Gastroesophageal sphincter (tissue), 4 donors: ENCODE measurements at regions not wholly inside any gene's neighbourhood (a gene's known extent, or its start where the extent isn't known, plus 50 kb on each side); places are given as distances from the start of the nearest gene placed in this dataset.

Source experiments
- ATAC-seq: fragments of 150-250 bp; one replicate; pipeline ENCODE4 v1.9.1; 2016; ENCODE audit warnings: mild to moderate bottlenecking, moderate library complexity
- H3K27ac ChIP-seq, 4 donors: fragments of 200-600 bp; sonication (generic) in 3 of 4; 1 replicate in 3 of 4; 2 replicates in 1 of 4; pipeline ENCODE4 v1.5.1; 2016 to 2019
- H3K27me3 ChIP-seq: fragments of 200-600 bp; sonication (generic); one replicate; pipeline ENCODE4 v1.5.1; 2019
- H3K36me3 ChIP-seq, 2 donors: fragments of 200-600 bp; sonication (generic); one replicate each; pipeline ENCODE4 v1.5.1; 2019; ENCODE audit warnings: control low read depth in 1 of 2
- H3K4me1 ChIP-seq, 3 donors: fragments of 200-600 bp; sonication (generic); 1 replicate in 2 of 3; 2 replicates in 1 of 3; pipeline ENCODE4 v1.5.1; 2016 to 2019; ENCODE audit warnings: control low read depth in 2 of 3
- H3K4me3 ChIP-seq, 2 donors: fragments of 200-600 bp; sonication (generic); one replicate each; pipeline ENCODE4 v1.5.1; 2019; ENCODE audit warnings: mild to moderate bottlenecking in 1 of 2, moderate library complexity in 1 of 2
- H3K9me3 ChIP-seq, 3 donors: fragments of 200-600 bp; sonication (generic); one replicate each; pipeline ENCODE4 v1.5.1; 2017 to 2019; ENCODE audit warnings: control low read depth in 2 of 3
- EP300 ChIP-seq: sonication (generic); formaldehyde crosslinking; IDR thresholded peaks from one replicate; pipeline ENCODE4 v1.6.1; 2017; ENCODE audit warnings: antibody characterized with exemption, mild to moderate bottlenecking
- POLR2A ChIP-seq, 2 donors: fragments of 450-650 bp; IDR thresholded peaks; one replicate each; pipeline ENCODE4 v1.6.1; 2017; ENCODE audit warnings: antibody characterized with exemption in 2 of 2, mild to moderate bottlenecking in 2 of 2, moderate library complexity in 1 of 2
- POLR2AphosphoS5 ChIP-seq: sonication (generic); formaldehyde crosslinking; IDR thresholded peaks from one replicate; pipeline ENCODE4 v1.6.1; 2017; ENCODE audit warnings: antibody characterized with exemption
- WGBS, 2 donors: methylation state at CpG; one replicate each; pipeline ENCODE4 v1.1.5; 2018; ENCODE audit warnings: low coverage in 1 of 2; 5-methylcytosine and 5-hydroxymethylcytosine counted together
- TF ChIP-seq, protein P1 (sequence below), 4 experiments: fragments of 200-600 bp in 2 of 4; fragments of 450-650 bp in 2 of 4; sonication (generic) in 1 of 4; IDR thresholded peaks; one replicate each; pipeline ENCODE4 v1.5.1; 2017 to 2019; ENCODE audit warnings: antibody characterized with exemption in 4 of 4, mild to moderate bottlenecking in 2 of 4, moderate library complexity in 2 of 4

DNA sequence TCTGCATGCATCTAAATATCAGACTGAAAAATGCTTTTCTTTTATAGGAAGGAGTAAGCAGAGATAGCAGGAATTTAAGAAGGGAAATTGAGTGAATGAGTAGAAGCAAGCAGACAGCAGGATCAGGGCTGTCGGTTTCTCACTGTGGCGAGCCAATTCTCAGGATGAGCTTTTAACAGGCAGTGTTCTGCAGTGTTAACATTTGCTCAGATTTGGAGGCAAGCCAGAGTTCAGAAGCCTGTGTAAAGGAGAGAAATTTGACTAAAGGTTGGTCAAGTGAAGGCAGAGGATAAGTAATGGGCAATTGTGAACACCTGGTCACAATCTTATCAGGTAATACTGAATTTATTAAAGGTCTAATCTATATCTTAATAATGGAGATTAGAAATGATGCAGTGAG lies 133.3 kb upstream of the MAGEB16 start:
- H3K36me3 ChIP-seq: no peaks in the 10 kb centered on the region
- TF ChIP-seq EP300 (no peak), POLR2AphosphoS5 (no peak), POLR2A (IDR thresholded peaks at IDR 0.05) (no peak)
- TF ChIP-seq, protein P1, sequence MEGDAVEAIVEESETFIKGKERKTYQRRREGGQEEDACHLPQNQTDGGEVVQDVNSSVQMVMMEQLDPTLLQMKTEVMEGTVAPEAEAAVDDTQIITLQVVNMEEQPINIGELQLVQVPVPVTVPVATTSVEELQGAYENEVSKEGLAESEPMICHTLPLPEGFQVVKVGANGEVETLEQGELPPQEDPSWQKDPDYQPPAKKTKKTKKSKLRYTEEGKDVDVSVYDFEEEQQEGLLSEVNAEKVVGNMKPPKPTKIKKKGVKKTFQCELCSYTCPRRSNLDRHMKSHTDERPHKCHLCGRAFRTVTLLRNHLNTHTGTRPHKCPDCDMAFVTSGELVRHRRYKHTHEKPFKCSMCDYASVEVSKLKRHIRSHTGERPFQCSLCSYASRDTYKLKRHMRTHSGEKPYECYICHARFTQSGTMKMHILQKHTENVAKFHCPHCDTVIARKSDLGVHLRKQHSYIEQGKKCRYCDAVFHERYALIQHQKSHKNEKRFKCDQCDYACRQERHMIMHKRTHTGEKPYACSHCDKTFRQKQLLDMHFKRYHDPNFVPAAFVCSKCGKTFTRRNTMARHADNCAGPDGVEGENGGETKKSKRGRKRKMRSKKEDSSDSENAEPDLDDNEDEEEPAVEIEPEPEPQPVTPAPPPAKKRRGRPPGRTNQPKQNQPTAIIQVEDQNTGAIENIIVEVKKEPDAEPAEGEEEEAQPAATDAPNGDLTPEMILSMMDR (IDR thresholded peaks at IDR 0.05): no peak
- no peaks in the 10 kb centered on the region for H3K4me1 ChIP-seq
- no peak for ATAC-seq
- 0% methylated on average over 1 of the region's 2 CpGs; no CpG with 5 or more reads in 1 of the 2 donors for WGBS, 2 donors
- no peaks in the 10 kb centered on the region for H3K9me3 ChIP-seq
- H3K27ac ChIP-seq: no peak overlapping the region
- H3K4me3 ChIP-seq: no peak overlapping the region
- H3K27me3 ChIP-seq: no peaks in the 10 kb centered on the region

DNA sequence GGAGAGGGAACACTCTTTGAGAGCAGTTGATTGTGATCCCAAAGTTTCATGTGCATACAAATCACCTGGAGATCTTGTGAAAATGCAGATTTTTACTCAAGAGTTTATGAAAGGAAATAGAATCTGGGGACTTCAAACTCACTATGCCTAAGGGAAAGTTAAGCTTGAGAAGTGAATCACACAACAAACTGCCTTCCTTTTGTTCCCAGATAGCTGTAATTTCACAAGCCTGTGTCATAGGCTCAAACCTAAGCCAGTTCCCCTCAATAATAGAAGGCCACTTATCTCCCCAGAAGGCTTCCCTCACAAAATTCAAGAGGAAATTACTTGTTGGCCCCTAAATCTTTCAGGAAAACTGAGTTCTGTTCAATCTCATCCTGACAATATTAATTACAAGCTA lies 132.8 kb upstream of the MAGEB16 start:
- no peaks in the 10 kb centered on the region for H3K27me3 ChIP-seq
- no peak overlapping the region for H3K27ac ChIP-seq
- TF ChIP-seq, protein P1 (IDR thresholded peaks at IDR 0.05): no peak
- TF ChIP-seq EP300 (no peak), POLR2AphosphoS5 (no peak), POLR2A (IDR thresholded peaks at IDR 0.05) (no peak)
- H3K4me3 ChIP-seq: no peak overlapping the region
- H3K36me3 ChIP-seq: no peaks in the 10 kb centered on the region
- no peak for ATAC-seq
- no peaks in the 10 kb centered on the region for H3K4me1 ChIP-seq
- no peaks in the 10 kb centered on the region for H3K9me3 ChIP-seq

DNA sequence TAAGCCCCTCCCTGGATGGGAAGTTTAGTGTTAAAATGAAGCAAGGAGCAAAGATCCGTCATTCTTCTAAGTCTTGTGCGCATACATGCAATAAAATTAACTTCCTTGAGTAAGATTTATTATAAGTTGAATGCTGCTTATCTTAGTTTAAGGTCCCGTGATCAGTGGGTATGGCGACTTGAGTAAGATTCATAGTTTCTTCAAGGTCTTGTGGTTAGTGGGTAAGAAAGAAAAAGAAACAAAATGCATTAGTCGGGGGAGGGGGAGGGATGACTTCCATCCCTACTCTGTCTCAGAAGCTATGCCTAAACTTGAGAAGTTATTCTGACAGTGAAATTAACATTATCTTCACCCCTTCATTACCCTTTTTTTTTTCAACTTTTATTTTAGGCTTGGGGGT lies 127.3 kb upstream of the MAGEB16 start:
- TF ChIP-seq, protein P1 (IDR thresholded peaks at IDR 0.05): no peak
- TF ChIP-seq POLR2A (IDR thresholded peaks at IDR 0.05) (no peak), POLR2AphosphoS5 (no peak), EP300 (no peak)
- H3K9me3 ChIP-seq: no peaks in the 10 kb centered on the region
- ATAC-seq: no peak
- WGBS, 2 donors: 77 to 88% methylated on average over 4 to 5 of the region's 5 CpGs
- H3K4me3 ChIP-seq: no peak overlapping the region
- no peak overlapping the region for H3K27ac ChIP-seq
- H3K4me1 ChIP-seq: no peaks in the 10 kb centered on the region
- H3K27me3 ChIP-seq: no peaks in the 10 kb centered on the region
- no peaks in the 10 kb centered on the region for H3K36me3 ChIP-seq

DNA sequence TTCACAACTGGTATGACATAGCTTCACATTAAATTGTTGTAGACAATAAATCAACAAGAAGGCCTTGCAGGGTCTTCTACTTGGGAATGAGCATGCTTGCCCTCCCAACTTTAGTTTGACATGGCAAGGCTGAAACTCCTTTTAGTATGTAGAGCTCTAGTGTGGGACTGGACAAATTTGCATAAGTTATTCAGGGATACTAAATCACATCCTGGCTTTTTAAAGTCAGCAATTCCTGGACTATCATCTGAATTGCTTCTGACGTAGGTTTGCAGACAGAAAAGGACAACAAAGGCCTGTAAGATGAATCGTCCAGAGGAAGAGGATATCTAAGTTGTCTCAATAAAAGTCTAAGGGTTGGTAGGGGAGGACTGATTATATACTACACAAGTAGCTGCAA lies 123.0 kb upstream of the MAGEB16 start:
- Histone ChIP-seq H3K27me3 (no peaks in the 10 kb centered on the region), H3K36me3 (no peaks in the 10 kb centered on the region), H3K4me3 (no peak overlapping the region), H3K4me1 (no peaks in the 10 kb centered on the region), H3K9me3 (no peaks in the 10 kb centered on the region), H3K27ac (no peak overlapping the region)
- 49 to 54% methylated on average over 2 of the region's 2 CpGs for WGBS, 2 donors
- TF ChIP-seq POLR2AphosphoS5: no peak
- no peak for TF ChIP-seq EP300
- TF ChIP-seq, protein P1 (IDR thresholded peaks at IDR 0.05): no peak
- TF ChIP-seq POLR2A (IDR thresholded peaks at IDR 0.05): no peak
- no peak for ATAC-seq

DNA sequence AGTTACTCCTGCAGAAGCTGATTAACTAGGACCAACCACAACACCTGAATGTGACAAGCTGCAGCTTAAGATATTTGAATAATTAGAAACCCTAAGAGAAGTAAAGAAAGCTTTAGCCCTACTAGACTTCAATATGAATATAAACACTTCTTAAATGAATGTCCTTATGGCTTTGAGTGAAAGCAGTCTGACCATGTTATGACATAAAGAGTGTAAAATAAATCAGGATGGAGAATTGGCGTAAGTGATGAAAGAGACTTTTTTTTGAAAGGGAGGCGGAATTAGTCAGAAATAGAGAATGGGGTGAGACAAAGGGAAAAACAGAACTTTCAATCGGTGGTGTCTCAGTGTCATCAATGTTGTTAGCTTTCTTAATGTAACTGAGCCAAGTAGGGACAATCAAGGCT lies 117.2 kb upstream of the MAGEB16 start:
- H3K27ac ChIP-seq: no peak overlapping the region
- H3K36me3 ChIP-seq: no peaks in the 10 kb centered on the region
- TF ChIP-seq, protein P1 (IDR thresholded peaks at IDR 0.05): no peak
- TF ChIP-seq POLR2AphosphoS5: no peak
- no peak for TF ChIP-seq EP300
- TF ChIP-seq POLR2A (IDR thresholded peaks at IDR 0.05): no peak
- 83 to 96% methylated on average over 3 of the region's 3 CpGs for WGBS, 2 donors
- no peaks in the 10 kb centered on the region for H3K4me1 ChIP-seq
- no peaks in the 10 kb centered on the region for H3K9me3 ChIP-seq
- H3K4me3 ChIP-seq: no peak overlapping the region
- no peak for ATAC-seq
- H3K27me3 ChIP-seq: no peaks in the 10 kb centered on the region
